ENCODE measurements at regions not wholly inside any gene's neighbourhood (a gene's known extent, or its start where the extent isn't known, plus 50 kb on each side); places are given as distances from the start of the nearest gene placed in this dataset.

GRCh38 chr2:20523073-20523798 is 76.4 kb downstream of the RHOB start:
- no peak for DNase-seq (ENCODE audit: low spot score)

GRCh38 chr2:20523799-20524187 is 76.9 kb downstream of the RHOB start:
- no peak for DNase-seq (ENCODE audit: low spot score)

GRCh38 chr2:20524412-20525040 is 77.7 kb downstream of the RHOB start:
- no peak for DNase-seq (ENCODE audit: low spot score)

GRCh38 chr2:20525041-20526035 is 78.5 kb downstream of the RHOB start:
- peak; percentile 76 for DNase-seq (ENCODE audit: low spot score)

- DNase-seq (ENCODE audit: low spot score): no peak
Measured at GRCh38 chr2:20526160-20526559, 79.3 kb downstream of the RHOB start.

- no peak for DNase-seq (ENCODE audit: low spot score)
Measured at GRCh38 chr2:20526708-20527107, 79.8 kb downstream of the RHOB start.

- no peak for DNase-seq (ENCODE audit: low spot score)
Measured at GRCh38 chr2:20528713-20529112, 81.8 kb downstream of the RHOB start.

- DNase-seq (ENCODE audit: low spot score): no peak
Measured at GRCh38 chr2:20530520-20530919, 83.6 kb downstream of the RHOB start.

- no peak for DNase-seq (ENCODE audit: low spot score)
Measured at GRCh38 chr2:20531633-20532262, 84.9 kb downstream of the RHOB start.

- no peak for DNase-seq (ENCODE audit: low spot score)
Measured at GRCh38 chr2:20532634-20533437, 86.0 kb downstream of the RHOB start.

- no peak for DNase-seq (ENCODE audit: low spot score)
Measured at GRCh38 chr2:20533993-20534622, 87.2 kb downstream of the RHOB start.

GRCh38 chr2:20534913-20535801 is 88.3 kb downstream of the RHOB start:
- no peak for DNase-seq (ENCODE audit: low spot score)

- DNase-seq (ENCODE audit: low spot score): no peak
Measured at GRCh38 chr2:20536619-20537422, 89.9 kb downstream of the RHOB start.

GRCh38 chr2:20537423-20538307 is 90.8 kb downstream of the RHOB start:
- no peak for DNase-seq (ENCODE audit: low spot score)

GRCh38 chr2:20538308-20539132 is 91.6 kb downstream of the RHOB start:
- no peak for DNase-seq (ENCODE audit: low spot score)

GRCh38 chr2:20539133-20539719 is 92.4 kb downstream of the RHOB start:
- no peak for DNase-seq (ENCODE audit: low spot score)
